Heart left ventricle (tissue), 16 donors: ENCODE measurements at regions not wholly inside any gene's neighbourhood (a gene's known extent, or its start where the extent isn't known, plus 50 kb on each side); places are given as distances from the start of the nearest gene placed in this dataset.
"Not testable (repeated sequence)": the region's sequence is repeated elsewhere in the genome, so short reads cannot be mapped to it uniquely, and the experiment has no call there.

Source experiments
- ATAC-seq, 4 donors: fragments of 200-7000 bp; cut with Tn5 transposase; one replicate each; pipeline ENCODE4 v1.9.1; 2020 to 2022; ENCODE audit warnings: moderate library complexity in 4 of 4, mild to moderate bottlenecking in 3 of 4, moderate number of reproducible peaks in 1 of 4
- DNase-seq, 5 donors: peaks; one replicate each; pipeline ENCODE4 v3.0.0-alpha.2; 2020
- H3K27ac ChIP-seq, 12 donors: fragments of 200-600 bp; sonication (generic) in 4 of 12; one replicate each; pipeline versions ENCODE4 v1.5.0 to v1.8.0; 2016 to 2022; ENCODE audit warnings: mild to moderate bottlenecking in 2 of 12
- H3K27me3 ChIP-seq, 9 donors: fragments of 200-600 bp; sonication (generic) in 2 of 9; one replicate each; pipeline versions ENCODE4 v1.5.1 to v1.8.0; 2016 to 2022; ENCODE audit warnings: mild to moderate bottlenecking in 3 of 9
- H3K36me3 ChIP-seq, 9 donors: fragments of 200-600 bp; sonication (generic) in 2 of 9; one replicate each; pipeline versions ENCODE4 v1.5.0 to v1.8.0; 2018 to 2022; ENCODE audit warnings: mild to moderate bottlenecking in 2 of 9
- H3K4me1 ChIP-seq, 12 donors: fragments of 200-600 bp; sonication (generic) in 4 of 12; one replicate each; pipeline versions ENCODE4 v1.5.0 to v1.8.0; 2016 to 2022; ENCODE audit warnings: mild to moderate bottlenecking in 3 of 12
- H3K4me3 ChIP-seq, 12 donors: fragments of 200-600 bp; sonication (generic) in 4 of 12; one replicate each; pipeline versions ENCODE4 v1.5.0 to v1.8.0; 2017 to 2022; ENCODE audit warnings: mild to moderate bottlenecking in 9 of 12, moderate library complexity in 4 of 12
- H3K9me3 ChIP-seq, 12 donors: fragments of 200-600 bp; sonication (generic) in 4 of 12; one replicate each; pipeline versions ENCODE4 v1.5.0 to v1.8.0; 2016 to 2022; ENCODE audit warnings: mild to moderate bottlenecking in 1 of 12
- POLR2A ChIP-seq, 2 donors: fragments of 450-650 bp; IDR thresholded peaks; one replicate each; pipeline ENCODE4 v1.6.1; 2017; ENCODE audit warnings: antibody characterized with exemption in 2 of 2, mild to moderate bottlenecking in 2 of 2, moderate library complexity in 2 of 2
- WGBS, 4 donors: extraction: QIAGEN DNeasy Blood & Tissue Kit in 2 of 4; methylation state at CpG; one replicate each; pipeline versions ENCODE4 v1.1.5 to v1.1.7; 2013 to 2018; 5-methylcytosine and 5-hydroxymethylcytosine counted together
- intact Hi-C, 10 donors: fragments of 100-400 bp; cut with DNase I; formaldehyde crosslinking; loops; one replicate each; pipeline versions ENCODE4 v1.11.1 to v1.14.2; 2022
- TF ChIP-seq, protein P1 (sequence below), 12 donors: fragments of 200-600 bp; sonication (generic) in 4 of 12; IDR thresholded peaks; one replicate each; pipeline versions ENCODE4 v1.5.0 to v1.8.0; 2018 to 2022; ENCODE audit warnings: antibody characterized with exemption in 12 of 12, mild to moderate bottlenecking in 5 of 12
- donor health status: ischemic (EF 13 %, LVEDD 7.1; RV severe dilation, severe dysfunction).
- donor health status: healthy with polysubstance abuse.
- donor health status: DM: no; HTN: yes; CAD: no.
- donor health status: DM: no; HTN: no; CAD: no.
- donor health status: ischemic (EF 25% LVEDD 6.9; RV normal size, moderate dysfunction).
- donor health status: ischemic (EF 25% LVEDD 5.7; RV mildly dilated, moderate dysfunction).
- donor health status: healthy.
- donor health status: DM: yes; HTN: yes; CAD: no.
- donor health status: ischemic (EF 35%, LVEDD 5.7; RV mildly dilated, moderate dysfunction).
- donor health status: nonischemic (EF 11% LVEDD 7.7; RV severe dilation, severe dysfunction).
- donor health status: DM: yes; HTN: yes; CAD: no.
- donor health status: PGD.
- donor health status: ischemic (EF 29% LVEDD 5.4; RV normal size, mild dysfunction).
- donor health status: nonischemic (EF 23%, LVEDD 6.1; RV moderate dilation, normal function).

DNA sequence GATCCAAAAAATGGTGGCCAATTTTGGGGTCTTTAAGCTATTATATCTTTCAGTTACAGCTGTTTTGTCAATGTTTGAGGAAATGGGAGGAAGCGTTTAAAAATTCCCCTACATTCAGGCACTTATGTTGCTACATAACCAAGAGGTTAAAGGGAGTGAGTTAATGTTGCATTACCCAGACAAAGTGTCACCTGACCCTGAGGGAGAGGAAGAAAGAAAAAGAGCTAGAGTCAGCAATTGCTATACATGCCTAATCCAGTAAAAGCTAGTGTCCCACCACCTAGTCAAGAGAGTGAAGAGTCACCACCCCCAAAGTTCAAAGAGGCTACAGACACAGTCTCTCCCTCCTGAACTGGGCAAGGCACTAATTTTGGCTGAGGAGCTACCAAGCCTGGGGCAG is 69.5 kb upstream of the ZNF92 start:
- Histone ChIP-seq H3K36me3 (no peaks in the 10 kb centered on the region), H3K4me1 (no peaks in the 10 kb centered on the region), H3K4me3 (no peak overlapping the region), H3K27me3 (peaks cover 0 to 30% (median 0%) of the 10 kb centered on the region in 9 donors), H3K27ac (no peak overlapping the region), H3K9me3 (no peaks in the 10 kb centered on the region)
- ATAC-seq (no peak), DNase-seq (no peak)
- TF ChIP-seq POLR2A (IDR thresholded peaks at IDR 0.05): no peak
- TF ChIP-seq, protein P1, sequence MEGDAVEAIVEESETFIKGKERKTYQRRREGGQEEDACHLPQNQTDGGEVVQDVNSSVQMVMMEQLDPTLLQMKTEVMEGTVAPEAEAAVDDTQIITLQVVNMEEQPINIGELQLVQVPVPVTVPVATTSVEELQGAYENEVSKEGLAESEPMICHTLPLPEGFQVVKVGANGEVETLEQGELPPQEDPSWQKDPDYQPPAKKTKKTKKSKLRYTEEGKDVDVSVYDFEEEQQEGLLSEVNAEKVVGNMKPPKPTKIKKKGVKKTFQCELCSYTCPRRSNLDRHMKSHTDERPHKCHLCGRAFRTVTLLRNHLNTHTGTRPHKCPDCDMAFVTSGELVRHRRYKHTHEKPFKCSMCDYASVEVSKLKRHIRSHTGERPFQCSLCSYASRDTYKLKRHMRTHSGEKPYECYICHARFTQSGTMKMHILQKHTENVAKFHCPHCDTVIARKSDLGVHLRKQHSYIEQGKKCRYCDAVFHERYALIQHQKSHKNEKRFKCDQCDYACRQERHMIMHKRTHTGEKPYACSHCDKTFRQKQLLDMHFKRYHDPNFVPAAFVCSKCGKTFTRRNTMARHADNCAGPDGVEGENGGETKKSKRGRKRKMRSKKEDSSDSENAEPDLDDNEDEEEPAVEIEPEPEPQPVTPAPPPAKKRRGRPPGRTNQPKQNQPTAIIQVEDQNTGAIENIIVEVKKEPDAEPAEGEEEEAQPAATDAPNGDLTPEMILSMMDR (IDR thresholded peaks at IDR 0.05): no peak
- WGBS, 4 donors: 71 to 77% (median 72%) methylated on average over 1 of the region's 1 CpG
- intact Hi-C loops: loop anchor here in 2 of 10 donors (10.0 kb wide), 2 partner anchors 69 to 79 kb away; no protein-coding TSS in a partner anchor

DNA sequence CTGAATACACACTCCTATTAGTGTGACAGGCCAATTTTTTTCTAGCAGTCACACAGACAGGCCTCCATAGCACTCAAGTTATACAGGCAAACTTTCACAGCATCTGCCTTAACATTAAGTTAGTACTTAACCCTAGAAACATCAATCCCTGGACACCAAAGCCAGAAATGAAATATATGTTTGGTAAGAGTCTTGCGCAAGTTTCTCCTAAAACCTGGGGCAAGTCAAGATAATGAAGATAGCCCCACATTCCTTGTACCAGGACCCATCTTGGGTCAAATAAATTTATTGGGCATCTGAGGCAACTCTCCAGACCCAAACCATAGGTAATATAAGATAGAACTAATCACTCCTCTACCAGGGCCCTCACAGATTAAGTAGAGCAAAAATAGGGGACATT is 70.8 kb upstream of the ZNF92 start:
- no peaks in the 10 kb centered on the region for H3K9me3 ChIP-seq
- intact Hi-C loops: loop anchor here in 2 of 10 donors (10.0 kb wide), 2 partner anchors 68 to 78 kb away; no protein-coding TSS in a partner anchor
- TF ChIP-seq, protein P1 (IDR thresholded peaks at IDR 0.05): no peak
- TF ChIP-seq POLR2A (IDR thresholded peaks at IDR 0.05): no peak
- H3K27ac ChIP-seq: no peak overlapping the region
- 94 to 100% (median 98%) methylated on average over 1 of the region's 1 CpG for WGBS, 4 donors
- no peak for DNase-seq
- no peak for ATAC-seq
- H3K36me3 ChIP-seq: no peaks in the 10 kb centered on the region
- H3K4me3 ChIP-seq: no peak overlapping the region
- no peaks in the 10 kb centered on the region for H3K4me1 ChIP-seq
- H3K27me3 ChIP-seq: peaks cover 0 to 30% (median 0%) of the 10 kb centered on the region in 9 donors

DNA sequence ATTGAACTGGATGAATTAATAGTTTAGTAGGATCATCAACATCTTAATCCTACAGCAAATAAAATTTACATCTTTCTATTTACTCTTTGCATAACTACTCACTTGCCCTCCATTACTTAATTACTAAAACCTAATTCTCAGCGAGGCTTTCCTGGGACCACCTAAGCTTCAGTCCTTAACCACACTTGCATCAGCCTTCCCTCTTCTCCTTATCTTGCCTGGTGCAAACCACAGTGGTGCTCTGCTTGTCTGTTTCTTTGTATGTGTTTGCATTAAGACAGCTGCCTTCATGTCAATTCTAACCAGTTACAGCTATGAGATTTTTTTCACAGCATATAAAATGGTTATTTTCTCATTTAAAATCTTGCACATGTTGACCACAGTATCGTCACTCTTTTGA is 72.6 kb upstream of the ZNF92 start:
- intact Hi-C loops: loop anchor here in 2 of 10 donors (10.0 kb wide), 2 partner anchors 66 to 76 kb away; no protein-coding TSS in a partner anchor
- TF ChIP-seq POLR2A (IDR thresholded peaks at IDR 0.05): no peak
- TF ChIP-seq, protein P1 (IDR thresholded peaks at IDR 0.05): no peak

DNA sequence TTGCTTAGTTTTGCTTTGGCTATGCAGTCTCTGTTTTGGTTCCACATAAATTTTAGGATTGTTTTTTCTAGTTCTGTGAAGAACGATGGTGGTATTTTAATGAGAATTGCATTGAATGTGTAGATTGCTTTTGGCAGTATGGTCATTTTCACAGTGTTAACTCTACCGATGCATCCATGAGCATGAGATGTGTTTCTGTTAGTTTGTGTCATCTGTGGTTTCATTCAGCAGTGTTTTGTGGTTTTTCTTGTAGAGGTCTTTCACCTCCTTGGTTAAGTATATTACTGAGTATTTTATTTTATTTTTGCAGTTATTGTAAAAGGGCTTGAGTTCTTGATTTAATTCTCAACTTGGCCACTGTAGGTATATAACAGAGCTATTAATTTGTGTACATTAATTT is 78.2 kb upstream of the ZNF92 start:
- no peaks in the 10 kb centered on the region for H3K36me3 ChIP-seq
- peaks cover 0 to 12% (median 0%) of the 10 kb centered on the region in 9 donors for H3K27me3 ChIP-seq
- ATAC-seq (no peak), DNase-seq (no peak)
- intact Hi-C loops: no loop called here
- no peak overlapping the region for H3K27ac ChIP-seq
- no peak overlapping the region for H3K4me3 ChIP-seq
- no peak for TF ChIP-seq POLR2A (IDR thresholded peaks at IDR 0.05)
- TF ChIP-seq, protein P1 (IDR thresholded peaks at IDR 0.05): no peak
- H3K9me3 ChIP-seq: no peaks in the 10 kb centered on the region
- 88 to 94% (median 92%) methylated on average over 2 of the region's 2 CpGs for WGBS, 4 donors
- no peaks in the 10 kb centered on the region for H3K4me1 ChIP-seq

More for the DNA sequence above, 72.6 kb upstream of the ZNF92 start:
- no peaks in the 10 kb centered on the region for H3K36me3 ChIP-seq
- no peak for ATAC-seq
- H3K4me3 ChIP-seq: no peak overlapping the region
- DNase-seq: no peak
- H3K9me3 ChIP-seq: no peaks in the 10 kb centered on the region
- peaks cover 0 to 18% (median 0%) of the 10 kb centered on the region in 9 donors for H3K27me3 ChIP-seq
- WGBS, 4 donors: 35 to 59% (median 45%) methylated on average over 2 of the region's 2 CpGs
- no peaks in the 10 kb centered on the region for H3K4me1 ChIP-seq
- H3K27ac ChIP-seq: no peak overlapping the region

DNA sequence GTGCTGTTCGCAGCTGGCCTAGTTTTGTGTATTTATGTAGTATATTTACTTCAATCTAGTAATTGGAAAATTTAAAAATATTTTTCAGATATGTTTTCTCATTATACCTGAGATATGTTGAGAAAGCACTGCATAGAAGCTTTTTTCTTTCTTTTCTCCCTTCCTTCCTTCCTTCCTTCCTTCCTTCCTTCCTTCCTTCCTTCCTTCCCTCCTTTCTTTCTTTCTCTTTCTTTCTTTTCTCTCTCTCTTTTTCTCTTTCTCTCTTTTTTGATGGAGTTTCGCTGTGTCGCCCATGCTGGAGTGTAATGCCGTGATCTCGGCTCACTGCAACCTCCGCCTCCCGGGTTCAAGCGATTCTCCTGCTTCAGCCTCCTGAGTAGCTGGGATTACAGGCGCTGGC is 83.3 kb upstream of the ZNF92 start:
- ATAC-seq, intact Hi-C loops: not testable (repeated sequence)
- 93 to 96% (median 96%) methylated on average over 9 of the region's 9 CpGs for WGBS, 4 donors

More for the DNA sequence above, 83.3 kb upstream of the ZNF92 start:
- not testable (repeated sequence) for H3K9me3 ChIP-seq, H3K27me3 ChIP-seq, H3K4me3 ChIP-seq, H3K4me1 ChIP-seq, H3K36me3 ChIP-seq, DNase-seq, H3K27ac ChIP-seq
